Peyer's patch (tissue), 4 donors: ENCODE measurements at regions not wholly inside any gene's neighbourhood (a gene's known extent, or its start where the extent isn't known, plus 50 kb on each side); places are given as distances from the start of the nearest gene placed in this dataset.

Source experiments
- CTCF ChIP-seq, 6 experiments: fragments of 450-650 bp in 4 of 6; fragments of 200-600 bp in 2 of 6; sonication (generic) in 1 of 6; IDR thresholded peaks; one replicate each; pipeline ENCODE4 v1.5.1; 2017 to 2019; ENCODE audit warnings: antibody characterized with exemption in 6 of 6, mild to moderate bottlenecking in 3 of 6, moderate library complexity in 1 of 6
- POLR2A ChIP-seq, 2 donors: fragments of 450-650 bp; IDR thresholded peaks; one replicate each; pipeline ENCODE4 v1.5.1; 2017; ENCODE audit warnings: antibody characterized with exemption in 2 of 2, mild to moderate bottlenecking in 2 of 2, moderate library complexity in 2 of 2

- TF ChIP-seq CTCF (IDR thresholded peaks at IDR 0.05) (no peak), POLR2A (IDR thresholded peaks at IDR 0.05) (no peak)
Observed at GRCh38 chr7:113460067-113460466, 341.7 kb upstream of the SMIM30 start.
